Esophagus squamous epithelium (tissue), 5 donors: ENCODE measurements at regions not wholly inside any gene's neighbourhood (a gene's known extent, or its start where the extent isn't known, plus 50 kb on each side); places are given as distances from the start of the nearest gene placed in this dataset.
"Not testable (repeated sequence)": the region's sequence is repeated elsewhere in the genome, so short reads cannot be mapped to it uniquely, and the experiment has no call there.

ENCODE experiments used
- DNase-seq: peaks from one replicate; lab custom pipeline; 2025; lab: John Stamatoyannopoulos, UW
- H3K27ac ChIP-seq, 4 donors: fragments of 200-600 bp; sonication (generic); one replicate each; pipeline ENCODE4 v1.5.1; 2016 to 2019; ENCODE audit warnings: mild to moderate bottlenecking in 1 of 4
- H3K27me3 ChIP-seq, 4 donors: fragments of 200-600 bp; sonication (generic); 1 replicate in 3 of 4; 2 replicates in 1 of 4; pipeline versions ENCODE4 v1.5.1 to v1.6.0; 2017 to 2021; ENCODE audit warnings: antibody characterized with exemption in 1 of 4
- H3K36me3 ChIP-seq, 3 donors: fragments of 200-600 bp; sonication (generic); one replicate each; pipeline ENCODE4 v1.5.1; 2016 to 2019
- H3K4me1 ChIP-seq, 3 donors: fragments of 200-600 bp; sonication (generic); one replicate each; pipeline ENCODE4 v1.5.1; 2017 to 2019
- H3K4me3 ChIP-seq, 4 donors: fragments of 200-600 bp; sonication (generic); 1 replicate in 3 of 4; 2 replicates in 1 of 4; pipeline ENCODE4 v1.5.1; 2016 to 2019; ENCODE audit warnings: mild to moderate bottlenecking in 2 of 4, moderate library complexity in 1 of 4
- H3K9me3 ChIP-seq, 3 donors: fragments of 200-600 bp; sonication (generic); one replicate each; pipeline ENCODE4 v1.5.1; 2016 to 2019
- CTCF ChIP-seq, 6 experiments: fragments of 450-650 bp in 4 of 6; fragments of 200-600 bp in 2 of 6; sonication (generic) in 2 of 6; IDR thresholded peaks; one replicate each; pipeline ENCODE4 v1.5.1; 2016 to 2019; ENCODE audit warnings: antibody characterized with exemption in 6 of 6, mild to moderate bottlenecking in 4 of 6, moderate library complexity in 4 of 6
- POLR2A ChIP-seq, 4 donors: fragments of 450-650 bp; IDR thresholded peaks; one replicate each; pipeline ENCODE4 v1.6.1; 2017; ENCODE audit warnings: antibody characterized with exemption in 4 of 4, mild to moderate bottlenecking in 4 of 4, moderate library complexity in 3 of 4
- WGBS, 2 donors: methylation state at CpG; one replicate each; pipeline ENCODE4 v1.1.5; 2018; 5-methylcytosine and 5-hydroxymethylcytosine counted together
- intact Hi-C: fragments of 100-400 bp; cut with DNase I; formaldehyde crosslinking; loops from one replicate; pipeline ENCODE4 v1.15.0; 2022
- donor health status: DM: yes; HTN: yes; CAD: no.

GRCh38 chrX:9293903-9294302, 171.0 kb upstream of the TBL1X start:
- intact Hi-C loops, result no loop called here
- Histone ChIP-seq H3K27me3 (peaks cover 0 to 9% (median 0%) of the 10 kb centered on the region in 4 donors), H3K9me3 (no peaks in the 10 kb centered on the region), H3K4me3 (no peak overlapping the region), H3K36me3 (no peaks in the 10 kb centered on the region), H3K27ac (no peak overlapping the region), H3K4me1 (no peaks in the 10 kb centered on the region)
- WGBS, 2 donors, result 49 to 66% methylated on average over 5 to 6 of the region's 6 CpGs
- DNase-seq, result no peak
- no peak for TF ChIP-seq POLR2A (IDR thresholded peaks at IDR 0.05)
- no peak for TF ChIP-seq CTCF (IDR thresholded peaks at IDR 0.05)

- intact Hi-C loops, result no loop called here
- H3K4me1 ChIP-seq, result no peaks in the 10 kb centered on the region
- no peaks in the 10 kb centered on the region for H3K9me3 ChIP-seq
- no peak overlapping the region for H3K27ac ChIP-seq
- peaks cover 0 to 9% (median 0%) of the 10 kb centered on the region in 4 donors for H3K27me3 ChIP-seq
- no peak overlapping the region for H3K4me3 ChIP-seq
- H3K36me3 ChIP-seq, result no peaks in the 10 kb centered on the region
- WGBS, 2 donors, result 83 to 86% methylated on average over 1 to 5 of the region's 5 CpGs
- no peak for TF ChIP-seq CTCF (IDR thresholded peaks at IDR 0.05)
- no peak for TF ChIP-seq POLR2A (IDR thresholded peaks at IDR 0.05)
- DNase-seq, result no peak
These were observed 169.3 kb upstream of the TBL1X start for GRCh38 chrX:9295551-9295950.

GRCh38 chrX:9298221-9298620, 166.6 kb upstream of the TBL1X start:
- Histone ChIP-seq H3K36me3 (no peaks in the 10 kb centered on the region), H3K4me3 (no peak overlapping the region), H3K27me3 (peaks cover 0 to 4% (median 0%) of the 10 kb centered on the region in 4 donors), H3K27ac (no peak overlapping the region), H3K9me3 (no peaks in the 10 kb centered on the region), H3K4me1 (no peaks in the 10 kb centered on the region)
- TF ChIP-seq CTCF (IDR thresholded peaks at IDR 0.05) (no peak), POLR2A (IDR thresholded peaks at IDR 0.05) (no peak)
- DNase-seq, result no peak
- WGBS, 2 donors, result 38 to 55% methylated on average over 1 of the region's 1 CpG
- intact Hi-C loops, result no loop called here

GRCh38 chrX:9299681-9300080, 165.2 kb upstream of the TBL1X start:
- H3K27me3 ChIP-seq, H3K9me3 ChIP-seq, H3K4me1 ChIP-seq, DNase-seq, H3K27ac ChIP-seq, H3K4me3 ChIP-seq, intact Hi-C loops, H3K36me3 ChIP-seq: not testable (repeated sequence)
- 17 to 41% methylated on average over 1 to 3 of the region's 3 CpGs for WGBS, 2 donors

GRCh38 chrX:9301836-9302235, 163.0 kb upstream of the TBL1X start:
- TF ChIP-seq CTCF (IDR thresholded peaks at IDR 0.05), result no peak
- TF ChIP-seq POLR2A (IDR thresholded peaks at IDR 0.05), result no peak
- intact Hi-C loops, result no loop called here
- H3K27ac ChIP-seq, result no peak overlapping the region

GRCh38 chrX:9302381-9302780, 162.5 kb upstream of the TBL1X start:
- intact Hi-C loops, result no loop called here
- no peaks in the 10 kb centered on the region for H3K4me1 ChIP-seq
- no peak overlapping the region for H3K4me3 ChIP-seq
- no peaks in the 10 kb centered on the region for H3K9me3 ChIP-seq
- TF ChIP-seq CTCF (IDR thresholded peaks at IDR 0.05) (no peak), POLR2A (IDR thresholded peaks at IDR 0.05) (no peak)
- no peaks in the 10 kb centered on the region for H3K36me3 ChIP-seq
- no peaks in the 10 kb centered on the region for H3K27me3 ChIP-seq
- WGBS, 2 donors, result 61 to 63% methylated on average over 4 of the region's 4 CpGs
- DNase-seq, result no peak
- H3K27ac ChIP-seq, result no peak overlapping the region

More at GRCh38 chrX:9301836-9302235, 163.0 kb upstream of the TBL1X start:
- Histone ChIP-seq H3K4me1 (no peaks in the 10 kb centered on the region), H3K9me3 (no peaks in the 10 kb centered on the region), H3K27me3 (no peaks in the 10 kb centered on the region), H3K36me3 (no peaks in the 10 kb centered on the region), H3K4me3 (no peak overlapping the region)
- WGBS, 2 donors, result 23 to 33% methylated on average over 2 of the region's 2 CpGs
- DNase-seq, result no peak
